ENCODE measurements at regions not wholly inside any gene's neighbourhood (a gene's known extent, or its start where the extent isn't known, plus 50 kb on each side); places are given as distances from the start of the nearest gene placed in this dataset.
A peak's percentile ranks its signal among the peaks of the same experiment; 100 is the strongest.

DNA sequence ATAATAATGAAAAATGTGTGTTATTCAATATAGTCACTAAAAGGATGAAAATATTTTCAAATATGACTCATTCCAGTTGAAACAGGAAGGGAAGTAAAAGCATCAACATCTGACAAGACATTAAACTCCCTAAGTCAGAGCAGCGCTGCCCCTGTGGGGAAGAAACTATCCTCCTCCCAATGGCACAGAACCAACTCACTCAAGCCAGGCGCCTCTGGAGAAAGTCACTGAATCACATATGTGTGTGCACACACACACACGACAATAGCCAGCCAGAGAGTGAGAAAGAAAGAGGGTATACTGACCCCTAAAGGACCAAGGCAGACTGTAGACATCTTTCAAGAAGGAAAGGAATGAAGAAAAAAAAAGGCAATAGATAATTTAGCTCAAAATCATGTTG is 126.9 kb downstream of the SETD4 start:
- no peak for DNase-seq

DNA sequence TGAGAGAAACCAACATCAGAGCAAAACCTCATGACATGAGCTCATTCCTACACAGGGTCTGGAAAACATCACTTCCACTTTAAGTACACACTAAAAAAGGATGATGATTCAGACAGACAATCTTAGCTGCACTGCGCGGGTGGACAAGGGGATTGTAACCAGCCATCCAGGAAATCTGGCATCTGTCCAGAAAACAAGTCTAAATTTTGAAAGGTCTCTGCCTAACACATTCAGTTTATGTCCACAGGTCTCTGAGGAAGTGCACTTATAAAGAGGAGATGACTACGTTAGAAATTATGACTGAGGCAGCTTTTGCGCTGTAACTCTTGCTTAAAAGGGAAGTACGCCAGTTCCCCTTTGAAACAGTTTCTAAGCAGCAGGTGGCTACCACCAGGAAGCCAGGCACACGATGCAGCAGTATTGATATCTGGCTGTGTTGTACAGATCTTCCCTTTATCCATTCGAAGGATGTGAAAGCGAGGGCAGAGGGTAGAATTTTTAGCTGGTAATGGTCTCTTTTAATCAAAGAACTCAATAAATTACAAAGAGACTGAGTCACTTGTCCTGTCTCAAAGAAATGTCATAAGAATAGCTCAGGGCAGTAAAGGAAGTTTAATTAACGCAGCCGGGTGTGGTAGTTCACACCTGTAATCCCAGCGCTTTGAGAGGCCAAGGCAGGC is 128.0 kb downstream of the SETD4 start:
- DNase-seq, result peak in 1 of 2 donors; percentile 50

DNA sequence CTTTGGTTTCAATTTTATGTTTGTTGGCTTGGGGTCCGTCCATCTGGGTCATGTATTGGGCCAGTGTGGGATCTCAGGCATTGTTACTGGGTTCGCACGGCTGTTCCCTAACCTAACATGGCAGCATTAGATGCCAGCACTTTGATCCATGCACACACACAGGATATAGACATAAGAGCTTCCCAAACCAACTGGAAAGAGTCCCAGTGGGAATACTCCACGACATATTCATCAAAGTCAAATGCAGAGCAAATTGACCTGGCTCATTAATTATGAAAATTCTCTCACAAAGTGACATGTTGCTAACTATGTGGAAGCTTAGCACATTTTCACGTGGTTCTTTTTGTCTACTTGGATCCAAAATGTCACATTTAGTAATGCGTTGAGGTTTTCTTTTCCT is 130.4 kb downstream of the SETD4 start:
- no peak for DNase-seq

DNA sequence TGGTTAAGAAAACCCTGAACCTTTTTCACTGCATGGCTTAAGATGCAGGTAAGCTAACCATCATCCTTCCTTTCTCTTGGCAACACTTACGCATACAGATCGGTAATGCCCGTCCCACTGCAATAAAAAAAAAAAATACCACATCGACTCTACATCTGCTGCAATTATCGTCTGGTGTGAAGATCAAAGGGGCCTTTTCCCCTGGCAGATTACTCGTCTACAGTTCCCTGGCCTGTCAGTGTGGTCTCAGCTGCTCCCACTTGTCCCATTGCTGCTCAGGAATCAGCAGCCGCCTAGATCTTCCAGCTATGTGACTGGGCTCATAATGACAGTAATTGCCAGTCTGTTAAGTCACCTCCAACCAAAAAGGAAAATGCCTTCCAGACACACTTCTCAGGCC is 133.1 kb downstream of the SETD4 start:
- DNase-seq, result no peak

DNA sequence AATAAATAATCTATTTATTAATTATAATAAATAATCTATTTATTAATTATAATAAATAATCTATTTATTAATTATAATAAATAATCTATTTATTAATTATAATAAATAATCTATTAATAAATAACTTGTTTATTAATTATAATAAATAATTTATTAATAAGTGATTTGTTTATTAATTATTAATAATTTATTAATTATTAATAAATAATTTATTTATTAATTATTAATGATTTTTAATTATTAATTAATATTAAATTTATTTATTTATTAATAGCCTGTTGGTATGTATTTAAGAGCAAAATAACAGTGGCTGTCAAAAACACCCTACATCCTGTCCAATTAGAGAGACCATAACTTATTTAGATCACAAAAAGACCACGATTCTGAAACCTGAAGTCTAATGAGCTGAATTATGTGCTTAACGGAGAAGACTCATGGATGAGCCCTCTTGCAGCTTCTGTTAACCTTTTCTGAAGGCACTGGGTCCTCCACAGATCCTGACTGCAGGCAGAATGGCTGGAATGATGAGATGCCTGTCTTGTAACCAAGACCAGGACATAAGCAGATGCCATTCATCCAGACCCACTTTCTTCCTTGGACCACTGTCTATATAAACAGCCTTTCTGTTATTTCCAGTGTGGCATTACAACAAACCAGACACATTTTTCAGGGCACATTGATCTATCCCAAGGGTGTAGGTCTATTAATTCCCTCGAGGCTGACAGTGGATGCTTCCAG is 134.2 kb downstream of the SETD4 start:
- no peak for DNase-seq

DNA sequence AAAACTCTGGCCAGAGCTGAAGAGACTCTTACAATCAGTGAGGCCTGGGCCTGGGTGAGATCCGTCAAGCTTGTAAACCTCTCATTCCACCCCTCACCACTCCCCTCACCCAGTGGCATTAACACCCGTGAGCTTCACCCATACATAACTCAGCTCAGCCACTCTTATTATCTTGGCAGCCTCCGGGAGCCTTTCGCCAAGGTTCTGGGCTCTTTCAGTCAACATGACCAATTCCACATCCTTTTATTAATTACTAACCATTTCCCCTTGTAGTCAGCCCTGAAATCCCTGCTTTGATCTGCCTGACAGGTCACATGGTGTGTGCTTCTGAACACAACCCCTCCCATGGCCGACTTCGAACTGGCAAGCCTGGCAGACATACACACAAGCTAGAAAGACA is 134.8 kb downstream of the SETD4 start:
- no peak for DNase-seq

DNA sequence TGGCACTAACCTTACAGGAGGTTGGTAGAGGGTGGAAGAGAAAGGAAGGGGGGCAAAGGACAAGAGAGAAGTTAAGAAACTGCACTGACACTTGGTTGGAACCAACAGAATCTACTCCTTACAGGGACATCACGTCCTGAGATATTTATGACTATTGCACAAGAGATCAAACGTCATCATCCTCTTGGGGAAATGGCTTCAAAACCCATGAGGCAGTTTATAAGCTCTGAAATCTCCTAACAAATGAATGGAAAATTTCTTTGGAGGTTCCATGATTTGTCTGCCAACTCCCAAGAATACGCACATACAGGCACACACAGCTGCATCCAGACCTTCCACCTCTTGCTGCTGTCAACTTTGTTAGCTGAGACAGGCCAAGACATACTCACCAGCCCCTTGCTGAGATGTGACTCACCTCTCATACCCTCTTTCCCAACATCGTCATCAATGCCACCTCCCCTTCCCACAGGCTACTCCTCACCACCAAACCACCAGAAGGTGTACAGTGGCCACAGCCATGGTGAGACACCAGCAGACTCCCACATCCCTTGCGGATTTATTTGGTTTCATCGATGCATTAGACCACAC is 135.5 kb downstream of the SETD4 start:
- no peak for DNase-seq

DNA sequence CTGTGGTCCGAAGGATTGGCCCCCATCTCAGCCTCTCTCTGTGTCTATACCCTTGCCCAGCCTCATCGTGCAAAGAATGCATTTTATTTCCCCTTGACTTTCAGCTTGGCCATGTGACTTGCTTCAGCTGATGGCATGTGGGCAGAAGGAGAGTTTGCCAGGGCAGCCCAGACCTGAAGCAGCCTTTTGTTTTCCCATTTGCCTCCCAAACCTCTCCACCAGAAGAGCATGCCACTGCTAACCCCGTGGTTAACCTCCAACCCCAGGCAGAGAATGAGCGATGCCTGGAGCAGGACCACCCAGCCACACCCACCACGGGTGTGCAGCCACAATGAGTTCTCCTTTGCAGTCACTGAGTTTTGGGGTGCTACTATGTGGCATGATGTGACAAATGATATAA is 136.4 kb downstream of the SETD4 start:
- DNase-seq, result no peak

DNA sequence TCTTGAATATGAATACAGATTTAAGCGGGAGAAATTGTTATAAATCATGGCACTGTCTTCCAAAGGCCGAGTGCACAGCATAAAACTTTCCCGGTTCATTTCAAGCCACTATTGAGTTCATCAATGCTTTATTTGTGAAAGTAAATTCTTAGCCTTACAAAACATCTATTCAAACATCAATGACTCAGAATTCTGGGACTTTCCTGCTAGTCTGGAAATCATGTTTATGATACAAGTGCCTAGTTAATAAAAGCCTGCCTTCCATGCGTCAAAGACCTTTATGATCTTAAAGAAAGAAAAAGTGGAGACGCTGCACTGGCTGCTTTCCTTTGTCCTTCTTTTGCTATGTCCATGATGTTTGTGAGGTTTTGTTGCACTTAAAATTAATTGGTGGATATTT is 137.7 kb downstream of the SETD4 start:
- DNase-seq, result no peak

DNA sequence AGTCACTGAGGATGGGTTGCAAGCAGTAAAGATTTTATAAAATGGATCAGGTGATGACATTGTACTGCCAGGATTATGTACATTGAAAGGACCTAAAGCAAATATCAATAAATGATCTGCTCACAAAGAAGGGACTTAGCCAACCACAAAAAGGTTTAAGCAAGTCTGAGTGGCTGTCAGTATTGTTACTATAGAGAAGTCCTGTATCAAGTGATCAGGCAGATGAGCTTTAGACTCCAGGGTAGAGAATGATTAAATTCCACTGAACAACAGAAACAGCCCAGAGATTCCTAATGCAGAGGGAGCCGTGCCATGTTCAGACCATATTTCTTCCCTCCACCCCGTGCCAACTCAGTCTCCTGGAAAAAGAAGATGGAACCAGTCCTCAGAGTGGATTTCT is 138.9 kb downstream of the SETD4 start:
- no peak for DNase-seq

DNA sequence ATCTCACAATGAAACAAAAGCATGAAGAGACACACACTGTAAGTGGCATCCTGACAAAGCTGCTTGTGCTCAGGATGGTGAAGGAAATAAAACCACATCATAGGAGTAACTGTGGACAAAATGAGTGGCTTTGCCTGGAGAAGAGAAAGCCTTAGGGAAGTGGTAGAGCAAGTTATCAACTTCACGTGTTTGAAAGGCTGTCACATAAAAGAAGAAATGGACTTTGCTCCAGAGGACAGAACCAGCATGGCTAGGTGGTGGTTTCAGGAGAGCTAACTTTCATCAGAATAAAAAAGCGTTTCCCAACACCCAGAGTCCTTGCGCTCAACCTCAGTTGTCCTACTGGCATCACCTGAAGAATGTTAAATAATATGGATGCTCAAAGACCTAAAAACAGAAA is 139.9 kb downstream of the SETD4 start:
- no peak for DNase-seq

DNA sequence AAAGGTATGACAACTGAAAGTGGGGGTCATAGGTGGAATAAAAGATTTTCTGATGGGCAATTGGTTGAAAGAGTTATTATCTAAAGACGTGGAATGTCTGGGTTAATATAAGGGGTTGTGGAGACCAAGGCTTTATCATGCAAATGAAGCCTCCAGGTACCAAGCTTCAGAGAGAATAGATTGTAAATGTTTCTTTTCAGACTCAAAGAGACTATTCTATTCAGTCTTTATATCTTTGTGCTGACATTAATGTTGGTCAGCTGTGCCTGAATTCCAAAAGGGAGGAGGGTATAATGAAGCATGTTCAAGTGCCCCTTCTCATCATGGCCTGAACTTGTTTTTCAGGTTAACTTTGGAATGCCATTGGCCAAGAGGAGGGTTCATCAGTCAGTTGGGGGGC is 145.3 kb downstream of the SETD4 start:
- DNase-seq, result no peak

DNA sequence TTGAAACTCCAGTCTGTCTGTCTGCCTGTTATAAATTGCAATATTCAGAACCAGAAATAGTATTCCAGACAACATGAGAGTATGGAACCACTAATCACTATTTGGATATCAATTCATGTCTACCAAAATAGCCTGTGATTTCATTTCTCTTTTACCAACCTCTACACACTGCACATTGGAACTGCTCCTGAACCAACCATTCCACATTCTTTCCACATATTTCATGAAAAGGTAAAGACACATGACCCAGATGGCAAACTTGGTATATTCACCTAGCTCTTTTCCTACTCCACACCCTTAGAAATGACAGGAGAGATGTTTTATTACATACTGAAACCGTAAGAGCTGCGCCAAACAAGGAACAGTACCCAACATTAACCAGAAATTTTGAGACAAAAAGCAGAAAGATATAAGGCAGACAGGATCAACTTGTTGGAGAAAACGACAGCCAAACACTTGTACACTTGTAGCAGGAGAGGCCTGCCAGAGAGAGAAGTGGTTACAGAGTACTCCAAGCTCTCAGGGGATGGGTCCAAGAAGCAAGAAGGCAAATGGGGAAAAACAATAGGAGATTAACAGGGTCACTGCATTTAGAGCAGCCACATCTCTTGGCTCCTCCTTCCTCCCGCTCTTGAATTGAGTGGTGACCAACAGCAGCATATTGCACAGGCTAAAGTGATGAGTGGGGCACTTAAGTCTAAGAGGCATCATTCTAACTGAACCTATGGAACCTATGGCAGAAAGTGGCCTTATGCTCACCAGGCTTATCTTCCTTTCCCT is 148.7 kb downstream of the SETD4 start:
- DNase-seq, result no peak

DNA sequence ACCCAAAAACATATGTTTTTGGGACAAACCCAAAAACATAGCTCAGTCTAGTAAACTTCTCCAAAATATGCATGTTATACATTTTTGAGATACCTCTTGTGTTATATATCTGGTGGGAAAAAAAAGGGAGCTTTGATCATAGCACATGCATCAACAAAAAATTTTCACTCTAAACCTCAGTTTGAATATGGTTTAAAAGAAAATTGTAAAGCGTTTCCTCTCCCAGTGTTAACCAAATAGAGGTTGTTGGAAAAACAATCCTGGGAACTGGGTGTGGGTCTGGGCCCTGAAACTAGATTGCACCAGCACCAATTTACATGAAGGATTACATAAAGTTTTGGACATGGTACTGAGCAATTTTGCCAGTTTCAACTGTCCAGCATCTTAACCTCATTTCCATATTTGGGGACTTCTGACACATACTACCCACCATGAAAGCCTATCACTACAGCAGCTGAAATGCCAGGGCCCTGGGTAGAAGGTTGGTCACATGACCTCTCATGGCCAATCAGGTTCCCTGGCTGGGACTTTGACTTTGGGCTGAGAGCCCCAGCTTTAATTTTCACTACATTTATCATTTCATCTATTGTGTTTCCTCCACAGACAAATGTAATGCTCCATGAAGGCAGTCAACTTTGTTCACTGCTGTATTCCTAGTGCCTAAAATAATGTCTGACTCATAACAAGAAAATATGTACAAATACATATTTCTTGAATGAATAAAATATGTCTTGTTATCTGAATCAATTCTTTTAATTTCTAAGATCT is 150.7 kb downstream of the SETD4 start:
- no peak for DNase-seq

DNA sequence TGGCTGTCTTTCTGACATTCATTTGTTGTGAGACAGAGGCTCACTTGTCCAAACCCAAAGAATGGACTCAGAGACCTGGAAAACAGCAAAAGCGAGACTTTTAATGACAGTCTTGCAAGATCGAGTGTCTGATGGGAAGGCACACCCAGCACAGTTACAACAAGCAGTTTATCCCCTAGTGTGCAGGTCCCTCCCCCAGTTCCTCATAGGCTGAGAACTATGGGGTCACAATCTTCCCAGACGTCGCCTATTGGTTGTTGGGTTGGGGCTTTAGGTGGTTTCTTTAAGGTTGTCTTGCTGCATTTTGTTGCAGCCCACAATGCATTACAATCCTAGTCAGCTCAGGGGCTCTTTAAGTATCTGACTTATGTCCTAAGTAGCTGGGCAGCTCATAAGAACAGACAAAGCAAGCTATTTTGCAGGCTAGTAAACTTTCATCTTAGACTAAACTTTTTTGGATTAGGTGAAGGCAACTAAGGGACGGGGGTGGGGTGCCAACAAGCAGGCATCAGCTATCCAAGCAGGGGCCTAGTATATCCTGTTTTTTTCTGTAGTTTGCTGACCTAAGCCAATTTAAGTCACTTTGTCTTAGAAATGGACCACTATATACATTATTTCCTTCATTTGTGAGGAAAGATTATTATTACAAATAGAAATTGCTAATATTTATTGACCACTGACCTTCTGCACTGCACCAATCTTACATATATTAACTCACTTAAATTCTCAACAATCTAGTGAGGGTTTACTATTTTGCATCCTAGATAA is 151.8 kb downstream of the SETD4 start:
- no peak for DNase-seq

DNA sequence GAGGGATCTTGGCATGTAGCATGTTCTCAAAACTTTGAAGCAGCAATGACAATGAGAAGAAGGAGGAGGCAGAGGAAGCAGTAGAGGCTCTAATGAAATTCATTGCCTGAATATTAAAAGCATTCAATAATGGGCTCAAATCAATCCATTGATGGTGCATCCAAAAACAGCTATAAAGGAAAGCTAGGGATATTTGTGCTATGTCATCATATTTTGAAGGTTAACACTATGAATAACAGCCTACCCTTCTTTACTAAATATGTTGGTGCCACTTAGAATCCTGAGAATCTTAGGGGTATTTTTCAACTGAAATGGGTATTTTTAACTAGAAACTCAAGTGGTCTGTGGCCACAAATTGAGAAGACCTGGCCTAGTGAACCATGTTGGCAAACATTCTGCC is 153.7 kb downstream of the SETD4 start:
- no peak for DNase-seq

DNA sequence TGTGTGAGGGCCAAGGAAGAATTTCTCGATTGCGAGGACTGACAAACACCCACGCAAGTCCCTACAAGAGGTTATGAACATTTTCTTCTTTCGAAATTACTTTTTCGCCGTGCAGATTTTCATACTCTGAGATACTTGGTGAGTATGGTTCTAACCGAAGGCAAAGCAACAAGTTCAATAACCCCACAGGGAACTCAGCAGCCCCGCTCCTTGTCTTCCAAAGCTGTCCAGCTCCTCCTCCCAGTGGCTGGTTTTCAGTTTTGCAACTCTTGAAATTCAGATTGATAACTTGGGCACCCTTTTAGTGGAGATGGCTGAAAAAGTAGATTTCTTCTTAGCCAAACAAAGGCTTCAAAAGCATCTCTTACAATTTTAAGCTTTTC is 154.4 kb downstream of the SETD4 start:
- DNase-seq, result no peak

DNA sequence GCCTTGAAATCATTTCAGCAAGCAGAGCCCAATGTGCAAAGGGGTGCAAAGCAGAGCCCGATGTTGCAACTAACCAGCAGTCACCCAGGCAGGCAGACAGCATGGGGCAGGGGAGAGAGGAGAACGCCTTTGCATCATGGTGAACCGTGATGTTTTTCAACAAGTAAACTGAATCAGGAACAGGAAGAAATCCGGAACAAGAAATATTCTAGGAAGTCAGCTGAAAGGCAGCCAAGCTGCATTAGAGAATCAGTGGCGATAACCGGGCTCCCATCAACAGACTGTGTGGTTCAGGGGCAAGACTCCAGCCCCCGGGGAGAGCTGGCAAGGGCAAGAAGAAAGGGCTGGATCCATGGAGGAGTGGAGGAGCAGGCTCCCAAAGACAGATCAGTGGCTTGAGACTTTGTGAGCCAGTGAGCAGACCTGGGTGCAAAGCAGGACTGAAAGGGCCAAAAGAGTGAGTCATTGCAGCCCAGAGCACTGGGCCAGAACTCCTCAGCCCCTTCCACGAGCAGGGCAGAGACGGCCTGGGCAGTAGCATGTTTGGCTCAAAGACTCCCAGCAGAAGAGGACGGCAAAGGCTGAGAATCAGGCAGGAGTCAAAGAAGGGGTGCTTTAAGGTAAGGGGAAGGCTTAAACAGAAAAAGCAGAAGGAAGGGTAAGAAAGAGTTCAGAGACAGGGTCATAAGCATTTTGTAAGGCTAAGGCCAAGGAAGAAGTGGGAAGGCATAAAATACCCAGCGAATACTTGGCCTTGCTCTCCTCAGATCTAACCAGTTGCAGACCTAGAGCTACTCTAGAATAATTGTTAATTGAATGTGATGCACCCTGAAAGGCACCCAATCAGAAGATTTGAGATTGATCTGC is 155.0 kb downstream of the SETD4 start:
- DNase-seq, result no peak

DNA sequence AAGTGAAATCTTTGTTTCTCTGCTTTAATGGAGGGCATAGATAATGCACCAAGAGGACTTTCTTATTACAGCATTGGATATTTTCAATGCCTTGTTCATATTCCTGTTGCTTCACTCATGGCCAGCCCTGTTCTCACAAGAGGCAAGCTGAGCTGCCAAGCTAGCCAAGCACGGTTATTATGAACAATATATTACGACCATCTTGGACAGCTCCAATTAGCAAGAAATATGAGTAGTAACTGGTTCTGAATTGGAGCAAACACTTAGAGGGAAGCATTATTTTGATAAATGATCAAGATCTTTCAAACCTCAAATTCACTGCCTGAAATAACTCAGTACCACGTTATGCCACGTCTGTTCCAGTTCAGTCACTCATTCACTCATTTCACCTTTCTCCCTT is 159.8 kb downstream of the SETD4 start:
- no peak for DNase-seq

DNA sequence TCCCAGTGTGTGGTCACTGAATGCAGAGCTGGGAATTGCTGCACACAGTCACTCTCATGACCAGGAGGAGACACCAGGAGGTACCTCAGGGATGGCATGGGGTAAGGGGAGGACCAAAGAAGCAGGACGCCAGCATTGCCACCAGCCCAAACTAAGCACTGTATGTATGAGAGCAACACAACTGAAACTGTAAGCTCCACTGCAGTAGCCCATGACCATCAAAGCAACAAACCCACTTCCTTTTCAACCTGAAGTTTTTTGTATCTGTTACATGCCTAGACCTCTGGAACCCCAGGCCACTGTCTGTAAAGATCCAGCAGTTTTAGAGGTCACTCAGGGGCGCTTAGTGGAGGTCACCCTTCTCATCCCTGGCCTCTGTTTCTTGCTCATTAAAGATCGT is 164.3 kb downstream of the SETD4 start:
- DNase-seq, result no peak

DNA sequence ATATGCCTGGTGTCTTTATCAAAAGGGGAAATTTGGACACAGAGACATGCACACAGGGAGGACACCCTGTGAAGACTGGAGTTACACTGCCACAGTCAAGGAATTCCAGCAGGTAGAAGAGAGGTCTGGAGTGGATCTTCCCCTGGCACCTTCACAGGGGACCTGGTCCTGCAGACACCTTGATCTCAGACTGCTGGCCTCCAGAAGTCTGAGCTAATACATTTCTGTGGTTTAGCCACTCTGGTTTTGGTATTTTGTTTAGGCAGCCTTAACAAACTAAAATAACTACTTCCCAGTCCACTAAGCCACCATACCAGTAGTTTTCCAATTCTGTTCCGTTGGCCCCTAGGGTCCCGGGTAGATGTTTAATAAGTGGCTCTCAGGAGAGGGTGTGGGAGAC is 164.7 kb downstream of the SETD4 start:
- no peak for DNase-seq

Measured in hippocampal formation (tissue), 2 donors.